ENCODE measurements at regions not wholly inside any gene's neighbourhood (a gene's known extent, or its start where the extent isn't known, plus 50 kb on each side); places are given as distances from the start of the nearest gene placed in this dataset.

DNA sequence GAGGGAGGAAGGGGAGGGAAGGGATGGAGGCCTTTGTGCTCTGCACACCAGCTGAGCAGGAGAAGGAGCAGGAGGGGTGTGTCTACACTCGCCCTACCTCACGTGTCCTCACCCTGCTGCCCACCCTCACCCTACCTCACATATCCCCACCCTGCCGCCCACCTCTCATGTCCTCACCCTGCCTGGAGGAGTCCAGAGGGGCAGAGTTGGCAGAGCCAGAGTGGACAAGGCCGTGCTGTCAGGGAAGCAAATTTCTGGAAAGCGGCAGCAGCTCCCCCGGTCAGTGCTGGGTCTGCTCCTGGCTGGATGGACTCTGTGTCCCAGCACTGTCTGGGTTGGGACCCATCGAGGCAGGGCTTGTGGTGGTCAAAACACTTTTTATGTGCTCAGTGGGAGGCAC is 799.6 kb downstream of the BRD1 start:
- Mint-ChIP-seq H3K9me3 (no peaks in the 10 kb centered on the region), H3K4me1 (no peaks in the 10 kb centered on the region), H3K27ac (no peak overlapping the region), H3K4me3 (no peak overlapping the region), H3K36me3 (no peaks in the 10 kb centered on the region), H3K27me3 (peaks cover 13 to 16% of the 10 kb centered on the region in 2 donors)
- DNase-seq (no peak), ATAC-seq (replicated peaks in 1 of 4) (no peak)
- Histone ChIP-seq H3K9me3 (no peaks in the 10 kb centered on the region), H3K27me3 (replicated peaks in 1 of 2; ENCODE audit: control insufficient read depth in 2 of 2, extremely low read depth in 1 of 2, insufficient read depth in 2 of 2, low read length in 1 of 2) (peaks cover 0 to 32% of the 10 kb centered on the region in 2 experiments), H3K4me1 (ENCODE audit: control insufficient read depth in 1 of 2, extremely low read depth in 1 of 2, insufficient read depth in 2 of 2, low read length in 2 of 2) (no peaks in the 10 kb centered on the region), H3K36me3 (ENCODE audit: control insufficient read depth in 2 of 2, extremely low read depth in 1 of 2, insufficient read depth in 1 of 2, low read length in 1 of 2) (no peaks in the 10 kb centered on the region), H3K4me3 (ENCODE audit: control insufficient read depth in 1 of 2, extremely low read depth in 1 of 2, low read length in 1 of 2) (no peak overlapping the region), H3K27ac (ENCODE audit: low read length) (no peak overlapping the region)
- ChIA-PET CTCF (no interaction called here), POLR2A (no interaction called here)
- WGBS (ENCODE audit: insufficient coverage) = 65% methylated on average over 4 of the region's 7 CpGs

DNA sequence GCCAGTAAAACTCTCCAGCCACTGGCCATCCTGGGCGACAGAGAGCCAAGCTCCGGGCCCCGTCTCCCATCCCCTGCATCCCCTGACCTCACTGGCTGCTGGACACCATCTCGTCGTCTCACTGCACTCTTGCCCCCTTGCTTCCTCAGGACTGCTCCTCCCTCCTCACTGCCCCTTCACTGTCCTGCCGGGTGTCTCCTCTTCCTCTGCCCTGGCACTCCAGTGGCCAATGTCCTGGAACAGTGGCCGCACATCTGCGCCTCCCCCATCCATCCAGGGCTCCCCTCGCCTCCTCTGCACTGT is 800.4 kb downstream of the BRD1 start:
- no peaks in the 10 kb centered on the region for H3K36me3 ChIP-seq (ENCODE audit: control insufficient read depth in 2 of 2, extremely low read depth in 1 of 2, insufficient read depth in 1 of 2, low read length in 1 of 2)
- H3K4me3 ChIP-seq (ENCODE audit: control insufficient read depth in 1 of 2, extremely low read depth in 1 of 2, low read length in 1 of 2) = no peak overlapping the region
- no peak for DNase-seq
- no peaks in the 10 kb centered on the region for H3K4me1 ChIP-seq (ENCODE audit: control insufficient read depth in 1 of 2, extremely low read depth in 1 of 2, insufficient read depth in 2 of 2, low read length in 2 of 2)
- Mint-ChIP-seq H3K27me3 (peaks cover 13 to 16% of the 10 kb centered on the region in 2 donors), H3K27ac (no peak overlapping the region), H3K36me3 (no peaks in the 10 kb centered on the region), H3K4me1 (no peaks in the 10 kb centered on the region), H3K9me3 (no peaks in the 10 kb centered on the region), H3K4me3 (no peak overlapping the region)
- WGBS (ENCODE audit: insufficient coverage) = 94% methylated on average over 4 of the region's 9 CpGs
- ChIA-PET CTCF (no interaction called here), POLR2A (no interaction called here)
- H3K27ac ChIP-seq (ENCODE audit: low read length) = no peak overlapping the region
- no peak for ATAC-seq (replicated peaks in 1 of 4)
- peaks cover 0 to 25% of the 10 kb centered on the region in 2 experiments for H3K27me3 ChIP-seq (replicated peaks in 1 of 2; ENCODE audit: control insufficient read depth in 2 of 2, extremely low read depth in 1 of 2, insufficient read depth in 2 of 2, low read length in 1 of 2)
- no peaks in the 10 kb centered on the region for H3K9me3 ChIP-seq

DNA sequence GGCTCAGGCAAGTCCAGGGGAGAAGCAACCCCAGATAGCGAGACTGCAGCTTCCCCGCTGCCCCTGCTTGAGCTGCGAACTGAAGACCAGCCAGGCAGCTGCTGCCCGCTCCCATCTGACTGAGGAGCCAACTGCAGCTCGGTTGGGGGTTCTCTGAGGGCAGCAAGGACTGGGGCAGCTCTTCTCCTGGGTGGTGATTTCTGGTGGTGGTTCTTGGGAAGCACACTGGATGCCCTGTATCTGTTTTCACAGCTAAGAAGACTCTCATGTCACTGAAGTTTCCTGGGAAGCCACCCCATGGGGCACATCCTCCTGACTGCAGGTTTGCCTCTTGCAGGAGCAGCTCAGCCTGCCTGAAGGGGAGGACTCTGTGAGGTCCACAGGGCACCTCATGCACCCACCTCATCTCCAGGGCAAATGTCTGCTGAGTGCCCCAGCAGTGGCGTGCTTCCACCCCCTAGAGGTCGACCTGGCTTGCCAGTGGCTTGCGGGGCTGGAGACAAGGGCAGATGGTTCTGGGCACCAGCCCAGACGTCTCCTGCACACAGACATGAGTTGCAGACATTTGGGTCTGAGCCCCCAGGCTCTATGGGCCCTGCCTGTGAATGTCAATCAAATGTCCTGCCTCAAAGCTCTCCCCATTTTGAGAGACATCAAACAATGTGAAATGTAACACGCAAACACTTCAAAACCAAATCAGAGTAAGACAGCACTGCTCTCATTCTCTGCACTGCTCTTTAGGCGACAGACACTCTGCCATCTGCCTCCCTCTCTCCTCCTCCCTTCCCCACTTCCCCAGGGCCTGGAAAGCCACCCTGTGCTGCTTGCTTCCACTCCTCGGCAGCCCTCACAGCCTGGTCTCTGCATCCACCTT is 800.9 kb downstream of the BRD1 start:
- no peaks in the 10 kb centered on the region for H3K9me3 Mint-ChIP-seq
- ChIA-PET CTCF (no interaction called here), POLR2A (no interaction called here)
- WGBS (ENCODE audit: insufficient coverage) = 69% methylated on average over 11 of the region's 12 CpGs
- H3K4me1 Mint-ChIP-seq = no peaks in the 10 kb centered on the region
- Histone ChIP-seq H3K9me3 (no peaks in the 10 kb centered on the region), H3K36me3 (ENCODE audit: control insufficient read depth in 2 of 2, extremely low read depth in 1 of 2, insufficient read depth in 1 of 2, low read length in 1 of 2) (no peaks in the 10 kb centered on the region), H3K4me3 (ENCODE audit: control insufficient read depth in 1 of 2, extremely low read depth in 1 of 2, low read length in 1 of 2) (no peak overlapping the region), H3K4me1 (ENCODE audit: control insufficient read depth in 1 of 2, extremely low read depth in 1 of 2, insufficient read depth in 2 of 2, low read length in 2 of 2) (no peaks in the 10 kb centered on the region), H3K27me3 (replicated peaks in 1 of 2; ENCODE audit: control insufficient read depth in 2 of 2, extremely low read depth in 1 of 2, insufficient read depth in 2 of 2, low read length in 1 of 2) (peaks cover 0 to 24% of the 10 kb centered on the region in 2 experiments), H3K27ac (ENCODE audit: low read length) (no peak overlapping the region)
- ATAC-seq (replicated peaks in 1 of 4) = no peak
- H3K27me3 Mint-ChIP-seq = peaks cover 8 to 16% of the 10 kb centered on the region in 2 donors
- no peak for DNase-seq
- H3K36me3 Mint-ChIP-seq = no peaks in the 10 kb centered on the region
- H3K4me3 Mint-ChIP-seq = no peak overlapping the region
- no peak overlapping the region for H3K27ac Mint-ChIP-seq

DNA sequence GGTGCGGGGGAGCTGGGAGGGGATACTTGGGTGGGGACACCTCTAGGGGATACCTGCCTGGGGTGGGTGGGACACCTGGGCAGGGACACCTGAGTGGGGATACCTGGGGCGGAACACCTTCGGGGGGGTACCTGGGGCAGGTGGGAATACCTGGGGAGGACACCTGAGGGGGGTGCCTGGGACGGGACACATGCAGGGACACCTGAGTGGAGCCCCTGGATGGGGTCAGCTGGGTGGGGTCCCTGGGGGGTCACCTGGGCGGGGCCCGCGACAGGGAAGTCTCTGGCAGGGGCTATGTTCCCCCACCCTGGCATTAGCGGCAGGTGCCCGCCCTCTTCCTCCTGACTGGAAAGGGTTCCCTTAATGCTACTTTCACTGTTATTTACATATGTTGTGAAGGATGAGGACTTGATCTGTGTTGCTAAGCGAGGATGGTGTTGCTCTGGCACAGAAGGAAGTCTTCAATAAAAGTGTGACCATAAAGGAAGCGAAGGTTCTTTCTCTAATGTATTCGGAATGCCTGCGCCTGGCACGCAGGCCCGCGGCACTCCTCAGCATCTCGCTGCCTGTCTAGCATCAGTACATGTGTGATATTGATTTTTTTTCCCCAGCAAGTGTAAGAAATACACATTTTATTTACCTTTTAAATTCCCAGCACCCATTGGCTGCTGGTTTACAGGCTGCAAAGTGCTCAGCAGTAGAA is 801.7 kb downstream of the BRD1 start:
- ChIA-PET CTCF (interaction anchor here in 1 of 2 donors (0.6 kb wide), 1 partner anchor 336 kb away, joined by 6 read pairs; no protein-coding TSS in a partner anchor), POLR2A (no interaction called here)
- peaks cover 0 to 26% of the 10 kb centered on the region in 2 experiments for H3K27me3 ChIP-seq (replicated peaks in 1 of 2; ENCODE audit: control insufficient read depth in 2 of 2, extremely low read depth in 1 of 2, insufficient read depth in 2 of 2, low read length in 1 of 2)
- H3K27ac ChIP-seq (ENCODE audit: low read length) = no peak overlapping the region
- H3K36me3 Mint-ChIP-seq = no peaks in the 10 kb centered on the region
- H3K27ac Mint-ChIP-seq = no peak overlapping the region
- H3K4me1 ChIP-seq (ENCODE audit: control insufficient read depth in 1 of 2, extremely low read depth in 1 of 2, insufficient read depth in 2 of 2, low read length in 2 of 2) = no peaks in the 10 kb centered on the region
- WGBS (ENCODE audit: insufficient coverage) = 74% methylated on average over 2 of the region's 17 CpGs
- no peaks in the 10 kb centered on the region for H3K9me3 ChIP-seq
- H3K4me3 ChIP-seq (ENCODE audit: control insufficient read depth in 1 of 2, extremely low read depth in 1 of 2, low read length in 1 of 2) = no peak overlapping the region
- DNase-seq (no peak), ATAC-seq (replicated peaks in 1 of 4) (no peak)
- no peaks in the 10 kb centered on the region for H3K4me1 Mint-ChIP-seq
- H3K4me3 Mint-ChIP-seq = no peak overlapping the region
- H3K36me3 ChIP-seq (ENCODE audit: control insufficient read depth in 2 of 2, extremely low read depth in 1 of 2, insufficient read depth in 1 of 2, low read length in 1 of 2) = no peaks in the 10 kb centered on the region
- no peaks in the 10 kb centered on the region for H3K9me3 Mint-ChIP-seq
- H3K27me3 Mint-ChIP-seq = peaks cover 4 to 14% of the 10 kb centered on the region in 2 donors

DNA sequence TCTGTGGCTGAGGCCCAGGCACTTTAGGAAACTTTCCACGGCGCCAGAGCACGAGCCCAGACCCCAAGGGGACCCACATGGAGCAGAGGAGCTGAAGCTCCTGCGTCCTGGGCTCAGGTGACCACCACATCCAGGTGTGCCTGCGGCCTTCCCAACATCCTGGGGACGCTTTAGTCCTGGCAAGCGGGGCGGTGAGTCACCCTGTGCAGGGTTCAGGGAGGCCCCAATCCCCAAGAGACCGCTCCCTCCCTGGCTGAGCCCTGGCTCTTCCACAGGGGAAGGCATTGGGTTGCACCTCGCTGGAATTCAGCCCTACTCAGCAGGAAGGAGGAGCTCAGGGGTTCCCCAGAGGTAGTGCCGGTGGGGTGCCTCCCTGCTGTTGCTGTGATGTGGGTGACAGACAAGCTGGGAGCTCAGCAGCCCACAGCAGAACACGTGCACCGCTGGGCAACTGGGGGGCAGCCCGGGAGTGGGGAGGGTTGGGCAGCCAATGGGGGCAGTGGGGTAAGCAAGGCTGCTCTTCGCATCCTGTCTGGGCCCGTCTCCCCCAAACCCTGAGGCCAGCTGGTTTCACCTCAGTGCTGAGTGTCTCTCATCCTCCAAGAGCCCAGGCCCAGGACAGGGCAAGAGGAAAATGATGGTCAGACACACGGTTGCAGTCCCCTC is 802.8 kb downstream of the BRD1 start:
- ATAC-seq (replicated peaks in 1 of 4) (no peak), DNase-seq (no peak)
- Mint-ChIP-seq H3K27ac (no peak overlapping the region), H3K27me3 (peaks cover 4 to 14% of the 10 kb centered on the region in 2 donors), H3K9me3 (no peaks in the 10 kb centered on the region), H3K4me3 (no peak overlapping the region), H3K4me1 (no peaks in the 10 kb centered on the region), H3K36me3 (no peaks in the 10 kb centered on the region)
- ChIA-PET POLR2A (no interaction called here), CTCF (interaction anchor here in 1 of 2 donors (0.6 kb wide), 1 partner anchor 335 kb away, joined by 6 read pairs; no protein-coding TSS in a partner anchor)
- H3K36me3 ChIP-seq (ENCODE audit: control insufficient read depth in 2 of 2, extremely low read depth in 1 of 2, insufficient read depth in 1 of 2, low read length in 1 of 2) = no peaks in the 10 kb centered on the region
- 66% methylated on average over 10 of the region's 17 CpGs for WGBS (ENCODE audit: insufficient coverage)
- no peak overlapping the region for H3K27ac ChIP-seq (ENCODE audit: low read length)
- H3K27me3 ChIP-seq (replicated peaks in 1 of 2; ENCODE audit: control insufficient read depth in 2 of 2, extremely low read depth in 1 of 2, insufficient read depth in 2 of 2, low read length in 1 of 2) = peaks cover 0 to 27% of the 10 kb centered on the region in 2 experiments
- H3K4me3 ChIP-seq (ENCODE audit: control insufficient read depth in 1 of 2, extremely low read depth in 1 of 2, low read length in 1 of 2) = no peak overlapping the region
- H3K4me1 ChIP-seq (ENCODE audit: control insufficient read depth in 1 of 2, extremely low read depth in 1 of 2, insufficient read depth in 2 of 2, low read length in 2 of 2) = no peaks in the 10 kb centered on the region
- no peaks in the 10 kb centered on the region for H3K9me3 ChIP-seq

DNA sequence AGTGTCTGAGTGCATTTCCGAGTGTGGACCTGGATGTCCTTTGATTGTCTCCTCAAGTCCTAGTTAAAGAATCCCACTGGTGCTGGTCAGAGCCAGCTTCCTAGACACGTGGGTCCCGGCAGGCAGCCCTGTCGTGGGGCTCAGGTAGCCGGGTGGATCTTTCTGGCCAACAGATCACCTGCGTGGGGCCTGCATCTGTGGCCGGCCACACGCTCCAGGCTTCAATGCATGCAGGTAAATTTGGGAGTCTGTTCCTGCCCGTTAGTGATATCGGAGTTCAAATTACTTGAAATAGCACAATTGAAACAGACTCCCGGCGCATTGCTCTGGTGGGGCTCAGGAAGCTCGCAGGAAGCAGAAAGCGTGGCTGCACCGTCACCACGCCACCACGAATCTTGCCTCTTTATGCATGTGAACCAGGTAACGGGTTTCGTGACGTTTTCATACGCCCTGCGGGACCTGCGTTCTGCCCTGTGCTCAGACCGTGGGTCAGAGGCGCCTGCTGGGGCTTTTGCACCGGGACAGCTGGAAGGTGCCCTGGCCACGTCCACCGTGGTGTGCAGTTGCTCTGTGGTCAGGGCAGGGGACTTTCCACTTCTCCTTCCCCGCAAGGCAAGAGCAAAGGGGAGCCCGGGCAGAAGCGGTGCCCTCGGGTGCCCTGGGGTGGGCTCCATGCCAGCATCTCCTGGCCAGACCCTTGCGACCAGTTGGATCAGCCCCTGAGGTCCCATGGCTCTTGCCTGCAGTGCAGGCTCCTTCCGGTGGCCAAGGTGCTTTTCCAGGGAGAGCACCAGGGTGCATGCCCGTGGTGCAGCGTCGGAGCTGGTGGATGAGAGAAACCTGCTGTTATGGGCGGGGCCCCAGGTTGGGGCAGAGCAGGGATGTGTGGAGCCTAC is 803.5 kb downstream of the BRD1 start:
- H3K4me3 Mint-ChIP-seq = no peak overlapping the region
- WGBS (ENCODE audit: insufficient coverage) = 81% methylated on average over 37 of the region's 38 CpGs
- no peak overlapping the region for H3K27ac ChIP-seq (ENCODE audit: low read length)
- CTCF ChIA-PET = no interaction called here
- no peaks in the 10 kb centered on the region for H3K4me1 ChIP-seq (ENCODE audit: control insufficient read depth in 1 of 2, extremely low read depth in 1 of 2, insufficient read depth in 2 of 2, low read length in 2 of 2)
- POLR2A ChIA-PET = no interaction called here
- no peak overlapping the region for H3K4me3 ChIP-seq (ENCODE audit: control insufficient read depth in 1 of 2, extremely low read depth in 1 of 2, low read length in 1 of 2)
- H3K4me1 Mint-ChIP-seq = no peaks in the 10 kb centered on the region
- H3K9me3 ChIP-seq = no peaks in the 10 kb centered on the region
- no peak for DNase-seq
- peaks cover 0 to 30% of the 10 kb centered on the region in 2 experiments for H3K27me3 ChIP-seq (replicated peaks in 1 of 2; ENCODE audit: control insufficient read depth in 2 of 2, extremely low read depth in 1 of 2, insufficient read depth in 2 of 2, low read length in 1 of 2)
- no peaks in the 10 kb centered on the region for H3K9me3 Mint-ChIP-seq
- peaks cover 4 to 14% of the 10 kb centered on the region in 2 donors for H3K27me3 Mint-ChIP-seq
- no peak for ATAC-seq (replicated peaks in 1 of 4)
- no peak overlapping the region for H3K27ac Mint-ChIP-seq
- H3K36me3 ChIP-seq (ENCODE audit: control insufficient read depth in 2 of 2, extremely low read depth in 1 of 2, insufficient read depth in 1 of 2, low read length in 1 of 2) = no peaks in the 10 kb centered on the region
- no peaks in the 10 kb centered on the region for H3K36me3 Mint-ChIP-seq

All from T-cell (primary cell).